GM23338 (cell line): ENCODE measurements at regions not wholly inside any gene's neighbourhood (a gene's known extent, or its start where the extent isn't known, plus 50 kb on each side); places are given as distances from the start of the nearest gene placed in this dataset.

Source experiments
- ATAC-seq: fragments of 200-7000 bp; cut with Tn5 transposase; 3 replicates; pipeline ENCODE4 v1.9.1; 2020
- DNase-seq: peaks from one replicate; pipeline ENCODE4 v3.0.0-alpha.2; 2015; ENCODE audit warnings: low spot score
- H2AFZ ChIP-seq: fragments of 200-600 bp; sonication (generic); 2 replicates; pipeline ENCODE4 v1.8.0; 2016; ENCODE audit warnings: antibody characterized with exemption, mild to moderate bottlenecking, moderate library complexity
- H3F3A ChIP-seq: fragments of 200-600 bp; sonication (generic); replicated peaks from 2 replicates; pipeline ENCODE4 v1.8.0; 2017; ENCODE audit warnings: antibody characterized with exemption, mixed run types, low read depth
- H3K27ac ChIP-seq: fragments of 200-600 bp; sonication (generic); 2 replicates; pipeline ENCODE4 v1.6.1; 2016; ENCODE audit warnings: low read depth
- H3K27me3 ChIP-seq: fragments of 200-600 bp; sonication (generic); 2 replicates; pipeline ENCODE4 v1.8.0; 2016; ENCODE audit warnings: mild to moderate bottlenecking, mixed run types, moderate library complexity; ENCODE audit not compliant: insufficient read depth
- H3K36me3 ChIP-seq: fragments of 200-600 bp; sonication (generic); 2 replicates; pipeline ENCODE4 v1.8.0; 2016; ENCODE audit warnings: mild to moderate bottlenecking; ENCODE audit not compliant: insufficient read depth
- H3K4me1 ChIP-seq: fragments of 200-600 bp; sonication (generic); 2 replicates; pipeline ENCODE4 v1.8.0; 2016; ENCODE audit warnings: mild to moderate bottlenecking, moderate library complexity; ENCODE audit not compliant: insufficient read depth
- H3K4me2 ChIP-seq: fragments of 200-600 bp; sonication (generic); 2 replicates; pipeline ENCODE4 v1.7.1; 2017; ENCODE audit warnings: mixed run types
- H3K4me3 ChIP-seq: fragments of 200-600 bp; sonication (generic); 2 replicates; pipeline ENCODE4 v1.6.1; 2016; ENCODE audit warnings: mixed run types
- H3K79me2 ChIP-seq: fragments of 200-600 bp; sonication (generic); replicated peaks from 2 replicates; pipeline ENCODE4 v1.8.0; 2017; ENCODE audit warnings: mild to moderate bottlenecking; ENCODE audit not compliant: insufficient read depth
- H3K9me2 ChIP-seq: fragments of 200-600 bp; sonication (generic); 2 replicates; pipeline ENCODE4 v1.8.0; 2017; ENCODE audit not compliant: insufficient read depth
- H4K20me1 ChIP-seq: fragments of 200-600 bp; sonication (generic); replicated peaks from 2 replicates; pipeline ENCODE4 v1.8.0; 2017; ENCODE audit warnings: mild to moderate bottlenecking; ENCODE audit not compliant: insufficient read depth
- H3K27ac Mint-ChIP-seq: 2 replicates; pipeline ENCODE4 v1.8.0; 2020; ENCODE audit warnings: inconsistent platforms, mild to moderate bottlenecking, moderate library complexity, mixed read lengths
- H3K27me3 Mint-ChIP-seq: 3 replicates; pipeline ENCODE4 v1.8.0; 2022; ENCODE audit warnings: low read depth, mild to moderate bottlenecking, moderate library complexity, mixed read lengths, inconsistent platforms; ENCODE audit not compliant: insufficient read depth, poor library complexity
- H3K36me3 Mint-ChIP-seq: 3 replicates; pipeline ENCODE4 v1.8.0; 2021; ENCODE audit warnings: low read depth, mild to moderate bottlenecking, inconsistent platforms, moderate library complexity, mixed read lengths
- H3K4me1 Mint-ChIP-seq: 3 replicates; pipeline ENCODE4 v1.8.0; 2020; ENCODE audit warnings: mild to moderate bottlenecking, inconsistent platforms, mixed read lengths
- H3K4me3 Mint-ChIP-seq: 3 replicates; pipeline ENCODE4 v1.8.0; 2021; ENCODE audit warnings: moderate library complexity, mild to moderate bottlenecking, inconsistent platforms, mixed read lengths
- H3K9me3 Mint-ChIP-seq: 3 replicates; pipeline ENCODE4 v1.8.0; 2020; ENCODE audit warnings: moderate library complexity, mild to moderate bottlenecking, inconsistent platforms, mixed read lengths
- CREB1 ChIP-seq: fragments of 250-450 bp; sonication (Bioruptor Pico); IDR thresholded peaks from 2 replicates; pipeline ENCODE4 v1.5.0; 2020; ENCODE audit warnings: low read depth, mild to moderate bottlenecking, moderate library complexity
- EZH2phosphoT487 ChIP-seq: fragments of 200-600 bp; sonication (generic); IDR thresholded peaks from one replicate; pipeline ENCODE4 v1.8.1; 2018; ENCODE audit warnings: antibody characterized with exemption; ENCODE audit not compliant: unreplicated experiment
- NANOG ChIP-seq: IDR thresholded peaks from 2 replicates; pipeline ENCODE4 v1.6.1; 2016; ENCODE audit warnings: antibody characterized with exemption, borderline replicate concordance
- POLR2AphosphoS5 ChIP-seq: IDR thresholded peaks from 2 replicates; pipeline ENCODE4 v1.6.1; 2016; ENCODE audit warnings: antibody characterized with exemption, low read depth
- STAT1 ChIP-seq: IDR thresholded peaks from one replicate; pipeline ENCODE4 v1.6.1; 2016; ENCODE audit warnings: antibody characterized with exemption; ENCODE audit not compliant: unreplicated experiment
- ZNF114 ChIP-seq: fragments of 250-450 bp; sonication (Bioruptor Pico); IDR thresholded peaks from 2 replicates; pipeline ENCODE4 v1.5.0; 2020; ENCODE audit warnings: mild to moderate bottlenecking, moderate library complexity
- TF ChIP-seq, protein P1 (sequence below): IDR thresholded peaks from 2 replicates; pipeline ENCODE4 v1.6.1; 2016; ENCODE audit warnings: antibody characterized with exemption
- TF ChIP-seq, protein P2 (sequence below), 2 experiments: fragments of 200-600 bp in 1 of 2; sonication (generic) in 1 of 2; conservative IDR thresholded peaks; 2 replicates each; pipeline versions ENCODE4 v1.5.1 to v1.6.1; 2016 to 2017; ENCODE audit warnings: antibody characterized with exemption in 2 of 2, low read depth in 2 of 2, mild to moderate bottlenecking in 2 of 2, moderate library complexity in 1 of 2
- TF ChIP-seq, protein P3 (sequence below): fragments of 250-450 bp; sonication (Bioruptor Pico); IDR thresholded peaks from 2 replicates; pipeline ENCODE4 v1.5.0; 2020; ENCODE audit warnings: mild to moderate bottlenecking, moderate library complexity

DNA sequence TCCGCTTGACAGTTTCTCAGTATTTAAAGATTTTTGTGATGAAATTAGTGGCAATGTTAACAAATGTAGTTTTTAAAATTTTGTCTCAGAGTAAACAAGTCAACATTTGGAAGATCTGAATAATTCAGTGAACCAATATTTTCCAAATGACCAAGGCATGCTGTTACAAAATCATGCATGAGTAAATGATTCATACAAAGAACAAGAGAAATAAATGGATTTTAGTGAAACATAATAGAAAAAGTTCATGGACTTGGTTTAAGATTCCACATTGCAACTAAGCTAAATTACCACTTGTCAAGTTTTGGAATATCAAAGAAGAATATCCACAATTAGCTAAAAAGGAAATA, 125.7 kb upstream of the SNX19 start:
- Histone ChIP-seq H3K79me2 (no peaks in the 10 kb centered on the region), H3K27me3 (no peaks in the 10 kb centered on the region), H3K36me3 (no peaks in the 10 kb centered on the region), H2AFZ (no peak overlapping the region), H3K4me1 (peaks cover 8% of the 10 kb centered on the region; the same call in 1 of the 2 replicates), H3K4me3 (no peak overlapping the region), H4K20me1 (no peaks in the 10 kb centered on the region), H3K4me2 (no peak overlapping the region), H3K9me2 (no peaks in the 10 kb centered on the region), H3K27ac (no peak overlapping the region), H3F3A (no peaks in the 10 kb centered on the region)
- TF ChIP-seq EZH2phosphoT487 (no peak), CREB1 (CRISPR knock-in tag) (no peak), STAT1 (no peak), ZNF114 (CRISPR knock-in tag) (no peak), NANOG (no peak), POLR2AphosphoS5 (no peak)
- TF ChIP-seq, protein P1, sequence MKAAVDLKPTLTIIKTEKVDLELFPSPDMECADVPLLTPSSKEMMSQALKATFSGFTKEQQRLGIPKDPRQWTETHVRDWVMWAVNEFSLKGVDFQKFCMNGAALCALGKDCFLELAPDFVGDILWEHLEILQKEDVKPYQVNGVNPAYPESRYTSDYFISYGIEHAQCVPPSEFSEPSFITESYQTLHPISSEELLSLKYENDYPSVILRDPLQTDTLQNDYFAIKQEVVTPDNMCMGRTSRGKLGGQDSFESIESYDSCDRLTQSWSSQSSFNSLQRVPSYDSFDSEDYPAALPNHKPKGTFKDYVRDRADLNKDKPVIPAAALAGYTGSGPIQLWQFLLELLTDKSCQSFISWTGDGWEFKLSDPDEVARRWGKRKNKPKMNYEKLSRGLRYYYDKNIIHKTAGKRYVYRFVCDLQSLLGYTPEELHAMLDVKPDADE = no peak
- TF ChIP-seq, protein P2, sequence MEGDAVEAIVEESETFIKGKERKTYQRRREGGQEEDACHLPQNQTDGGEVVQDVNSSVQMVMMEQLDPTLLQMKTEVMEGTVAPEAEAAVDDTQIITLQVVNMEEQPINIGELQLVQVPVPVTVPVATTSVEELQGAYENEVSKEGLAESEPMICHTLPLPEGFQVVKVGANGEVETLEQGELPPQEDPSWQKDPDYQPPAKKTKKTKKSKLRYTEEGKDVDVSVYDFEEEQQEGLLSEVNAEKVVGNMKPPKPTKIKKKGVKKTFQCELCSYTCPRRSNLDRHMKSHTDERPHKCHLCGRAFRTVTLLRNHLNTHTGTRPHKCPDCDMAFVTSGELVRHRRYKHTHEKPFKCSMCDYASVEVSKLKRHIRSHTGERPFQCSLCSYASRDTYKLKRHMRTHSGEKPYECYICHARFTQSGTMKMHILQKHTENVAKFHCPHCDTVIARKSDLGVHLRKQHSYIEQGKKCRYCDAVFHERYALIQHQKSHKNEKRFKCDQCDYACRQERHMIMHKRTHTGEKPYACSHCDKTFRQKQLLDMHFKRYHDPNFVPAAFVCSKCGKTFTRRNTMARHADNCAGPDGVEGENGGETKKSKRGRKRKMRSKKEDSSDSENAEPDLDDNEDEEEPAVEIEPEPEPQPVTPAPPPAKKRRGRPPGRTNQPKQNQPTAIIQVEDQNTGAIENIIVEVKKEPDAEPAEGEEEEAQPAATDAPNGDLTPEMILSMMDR (conservative IDR thresholded peaks at IDR 0.05; ENCODE audit: low read depth in 2 of 2) = no peak
- TF ChIP-seq, protein P3, sequence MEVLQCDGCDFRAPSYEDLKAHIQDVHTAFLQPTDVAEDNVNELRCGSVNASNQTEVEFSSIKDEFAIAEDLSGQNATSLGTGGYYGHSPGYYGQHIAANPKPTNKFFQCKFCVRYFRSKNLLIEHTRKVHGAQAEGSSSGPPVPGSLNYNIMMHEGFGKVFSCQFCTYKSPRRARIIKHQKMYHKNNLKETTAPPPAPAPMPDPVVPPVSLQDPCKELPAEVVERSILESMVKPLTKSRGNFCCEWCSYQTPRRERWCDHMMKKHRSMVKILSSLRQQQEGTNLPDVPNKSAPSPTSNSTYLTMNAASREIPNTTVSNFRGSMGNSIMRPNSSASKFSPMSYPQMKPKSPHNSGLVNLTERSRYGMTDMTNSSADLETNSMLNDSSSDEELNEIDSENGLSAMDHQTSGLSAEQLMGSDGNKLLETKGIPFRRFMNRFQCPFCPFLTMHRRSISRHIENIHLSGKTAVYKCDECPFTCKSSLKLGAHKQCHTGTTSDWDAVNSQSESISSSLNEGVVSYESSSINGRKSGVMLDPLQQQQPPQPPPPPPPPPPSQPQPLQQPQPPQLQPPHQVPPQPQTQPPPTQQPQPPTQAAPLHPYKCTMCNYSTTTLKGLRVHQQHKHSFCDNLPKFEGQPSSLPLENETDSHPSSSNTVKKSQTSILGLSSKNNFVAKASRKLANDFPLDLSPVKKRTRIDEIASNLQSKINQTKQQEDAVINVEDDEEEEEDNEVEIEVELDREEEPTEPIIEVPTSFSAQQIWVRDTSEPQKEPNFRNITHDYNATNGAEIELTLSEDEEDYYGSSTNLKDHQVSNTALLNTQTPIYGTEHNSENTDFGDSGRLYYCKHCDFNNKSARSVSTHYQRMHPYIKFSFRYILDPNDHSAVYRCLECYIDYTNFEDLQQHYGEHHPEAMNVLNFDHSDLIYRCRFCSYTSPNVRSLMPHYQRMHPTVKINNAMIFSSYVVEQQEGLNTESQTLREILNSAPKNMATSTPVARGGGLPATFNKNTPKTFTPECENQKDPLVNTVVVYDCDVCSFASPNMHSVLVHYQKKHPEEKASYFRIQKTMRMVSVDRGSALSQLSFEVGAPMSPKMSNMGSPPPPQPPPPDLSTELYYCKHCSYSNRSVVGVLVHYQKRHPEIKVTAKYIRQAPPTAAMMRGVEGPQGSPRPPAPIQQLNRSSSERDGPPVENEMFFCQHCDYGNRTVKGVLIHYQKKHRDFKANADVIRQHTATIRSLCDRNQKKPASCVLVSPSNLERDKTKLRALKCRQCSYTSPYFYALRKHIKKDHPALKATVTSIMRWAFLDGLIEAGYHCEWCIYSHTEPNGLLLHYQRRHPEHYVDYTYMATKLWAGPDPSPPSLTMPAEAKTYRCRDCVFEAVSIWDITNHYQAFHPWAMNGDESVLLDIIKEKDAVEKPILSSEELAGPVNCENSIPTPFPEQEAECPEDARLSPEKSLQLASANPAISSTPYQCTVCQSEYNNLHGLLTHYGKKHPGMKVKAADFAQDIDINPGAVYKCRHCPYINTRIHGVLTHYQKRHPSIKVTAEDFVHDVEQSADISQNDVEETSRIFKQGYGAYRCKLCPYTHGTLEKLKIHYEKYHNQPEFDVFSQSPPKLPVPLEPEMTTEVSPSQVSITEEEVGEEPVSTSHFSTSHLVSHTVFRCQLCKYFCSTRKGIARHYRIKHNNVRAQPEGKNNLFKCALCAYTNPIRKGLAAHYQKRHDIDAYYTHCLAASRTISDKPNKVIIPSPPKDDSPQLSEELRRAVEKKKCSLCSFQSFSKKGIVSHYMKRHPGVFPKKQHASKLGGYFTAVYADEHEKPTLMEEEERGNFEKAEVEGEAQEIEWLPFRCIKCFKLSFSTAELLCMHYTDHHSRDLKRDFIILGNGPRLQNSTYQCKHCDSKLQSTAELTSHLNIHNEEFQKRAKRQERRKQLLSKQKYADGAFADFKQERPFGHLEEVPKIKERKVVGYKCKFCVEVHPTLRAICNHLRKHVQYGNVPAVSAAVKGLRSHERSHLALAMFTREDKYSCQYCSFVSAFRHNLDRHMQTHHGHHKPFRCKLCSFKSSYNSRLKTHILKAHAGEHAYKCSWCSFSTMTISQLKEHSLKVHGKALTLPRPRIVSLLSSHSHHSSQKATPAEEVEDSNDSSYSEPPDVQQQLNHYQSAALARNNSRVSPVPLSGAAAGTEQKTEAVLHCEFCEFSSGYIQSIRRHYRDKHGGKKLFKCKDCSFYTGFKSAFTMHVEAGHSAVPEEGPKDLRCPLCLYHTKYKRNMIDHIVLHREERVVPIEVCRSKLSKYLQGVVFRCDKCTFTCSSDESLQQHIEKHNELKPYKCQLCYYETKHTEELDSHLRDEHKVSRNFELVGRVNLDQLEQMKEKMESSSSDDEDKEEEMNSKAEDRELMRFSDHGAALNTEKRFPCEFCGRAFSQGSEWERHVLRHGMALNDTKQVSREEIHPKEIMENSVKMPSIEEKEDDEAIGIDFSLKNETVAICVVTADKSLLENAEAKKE (CRISPR knock-in tag) = no peak
- Mint-ChIP-seq H3K27ac (no peak overlapping the region), H3K9me3 (no peaks in the 10 kb centered on the region), H3K4me1 (peaks cover 6% of the 10 kb centered on the region; the same call in 2 of the 3 replicates), H3K27me3 (no peaks in the 10 kb centered on the region), H3K4me3 (no peak overlapping the region), H3K36me3 (no peaks in the 10 kb centered on the region)
- DNase-seq (no peak), ATAC-seq (no peak)
